Ramos (cell line): ENCODE measurements at regions not wholly inside any gene's neighbourhood (a gene's known extent, or its start where the extent isn't known, plus 50 kb on each side); places are given as distances from the start of the nearest gene placed in this dataset.
"Not testable (repeated sequence)": the region's sequence is repeated elsewhere in the genome, so short reads cannot be mapped to it uniquely, and the experiment has no call there.

Experiments used
- in situ Hi-C: fragments of 300-500 bp; cut with MboI; formaldehyde crosslinking; loops from one replicate; pipeline ENCODE4 v1.14.3; 2022; ENCODE audit warnings: low sequenced_read_pairs; ENCODE audit not compliant: unreplicated experiment

DNA sequence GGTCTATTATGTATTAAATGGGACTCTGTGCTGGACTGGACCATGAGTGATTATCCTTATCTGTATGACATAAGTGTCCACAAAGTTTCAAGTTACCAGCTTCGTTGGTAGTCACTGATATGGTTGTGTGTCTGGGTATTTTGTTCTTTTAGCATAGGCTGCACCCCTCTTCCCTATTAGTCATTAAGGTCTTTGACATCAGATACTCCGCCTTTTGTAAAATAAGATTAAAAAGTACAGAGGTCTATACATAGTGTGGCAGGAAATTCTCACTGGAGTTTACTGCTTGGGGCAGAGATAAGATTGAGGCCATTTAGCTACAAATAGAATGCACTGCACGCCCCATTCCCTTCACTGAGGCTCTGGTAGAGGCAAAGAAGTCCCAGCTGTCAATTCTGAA, 99.4 kb downstream of the TMEM215 start:
- in situ Hi-C loops: no loop called here

DNA sequence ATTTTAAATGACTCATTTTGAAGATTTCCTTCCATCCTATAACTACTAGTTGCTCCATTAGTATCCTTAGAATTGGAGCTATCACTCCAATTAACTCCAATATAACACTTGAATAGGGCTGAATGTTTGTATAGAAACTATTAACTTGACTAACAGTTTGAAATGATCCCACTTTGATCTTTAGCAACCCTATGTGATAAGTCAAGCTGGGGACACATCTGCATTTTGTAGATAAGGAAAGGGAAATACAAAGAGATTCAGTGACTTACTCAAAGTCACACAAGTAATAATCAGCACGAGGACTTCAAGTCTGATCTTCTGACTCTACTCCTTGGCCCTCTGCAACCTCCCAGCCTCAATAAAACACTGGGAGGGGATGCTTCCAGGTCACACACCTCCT, 101.1 kb downstream of the TMEM215 start:
- in situ Hi-C loops: no loop called here

DNA sequence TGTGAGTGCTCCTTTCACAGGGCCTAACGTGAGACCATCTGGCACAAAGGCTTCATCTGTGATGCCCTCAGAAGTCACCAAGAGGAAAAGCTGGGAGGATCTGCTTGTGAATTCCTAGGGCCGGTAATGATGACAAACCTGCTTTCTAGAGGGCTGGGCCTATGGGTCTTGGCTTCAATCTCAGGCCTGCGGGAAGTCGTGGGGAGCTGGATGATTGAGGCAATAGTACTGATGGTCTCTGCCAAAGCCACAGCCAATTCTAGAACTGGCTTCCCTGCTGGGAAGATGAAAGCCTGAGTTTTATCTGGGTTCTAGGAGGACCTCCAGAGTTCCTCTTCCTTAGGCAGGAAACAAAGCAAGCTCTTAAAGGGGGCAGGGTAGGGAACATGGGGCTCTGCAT, 102.7 kb downstream of the TMEM215 start:
- in situ Hi-C loops: no loop called here

DNA sequence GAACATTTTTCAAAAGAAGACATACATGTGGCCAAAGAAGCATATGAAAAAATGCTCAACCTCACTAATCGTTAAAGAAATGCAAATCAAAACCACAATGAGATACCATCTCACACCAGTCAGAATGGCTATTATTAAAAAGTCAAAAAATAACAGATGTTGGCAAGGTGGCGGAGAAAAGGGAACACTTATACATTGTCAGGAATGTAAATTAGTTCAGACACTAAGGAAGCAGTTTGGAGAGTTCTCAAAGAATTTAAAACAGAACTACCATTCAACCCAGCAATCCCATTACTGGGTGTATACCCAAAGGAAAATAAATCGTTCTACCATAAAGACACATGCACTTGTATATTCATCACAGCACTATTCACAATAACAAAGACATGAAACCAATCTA, 106.9 kb downstream of the APTX start:
- in situ Hi-C loops: not testable (repeated sequence)

DNA sequence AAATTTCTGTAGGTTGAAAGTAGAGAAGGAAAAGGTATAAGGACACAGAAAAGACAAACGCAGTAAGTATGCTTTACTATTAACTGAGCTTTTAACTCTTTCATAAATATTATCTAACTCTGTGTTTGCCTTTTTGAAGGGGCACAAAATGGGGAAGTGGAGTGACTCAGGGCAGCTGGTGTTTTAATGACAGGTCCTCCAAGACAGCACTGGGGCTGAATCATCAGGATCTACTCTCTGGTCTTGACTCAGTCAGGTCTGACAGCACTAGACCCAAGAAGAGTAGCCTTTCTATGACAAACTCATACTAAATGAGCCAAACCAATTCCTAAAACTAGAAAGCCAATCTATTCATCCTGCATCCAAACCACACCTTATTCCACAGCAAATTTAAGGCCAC, 102.2 kb downstream of the APTX start:
- in situ Hi-C loops: no loop called here

DNA sequence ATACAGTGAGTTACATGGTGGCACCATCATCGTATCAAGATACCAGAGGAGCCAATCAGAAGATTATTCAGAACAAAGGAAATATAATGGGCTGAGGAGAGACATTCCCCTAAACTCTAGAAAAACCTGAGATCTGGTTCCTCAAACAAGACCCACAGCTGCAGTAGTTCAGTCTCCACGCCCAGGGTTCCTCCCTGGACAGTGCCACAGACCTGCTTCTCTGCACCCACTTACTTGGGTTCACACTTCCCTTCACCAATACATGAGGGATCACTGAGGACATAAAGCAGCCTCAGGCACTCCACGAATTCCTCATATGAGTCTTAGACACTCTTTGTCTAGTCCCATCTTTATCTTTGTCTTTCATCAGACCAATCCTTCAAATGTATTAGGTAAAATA, 101.7 kb downstream of the APTX start:
- in situ Hi-C loops: no loop called here

DNA sequence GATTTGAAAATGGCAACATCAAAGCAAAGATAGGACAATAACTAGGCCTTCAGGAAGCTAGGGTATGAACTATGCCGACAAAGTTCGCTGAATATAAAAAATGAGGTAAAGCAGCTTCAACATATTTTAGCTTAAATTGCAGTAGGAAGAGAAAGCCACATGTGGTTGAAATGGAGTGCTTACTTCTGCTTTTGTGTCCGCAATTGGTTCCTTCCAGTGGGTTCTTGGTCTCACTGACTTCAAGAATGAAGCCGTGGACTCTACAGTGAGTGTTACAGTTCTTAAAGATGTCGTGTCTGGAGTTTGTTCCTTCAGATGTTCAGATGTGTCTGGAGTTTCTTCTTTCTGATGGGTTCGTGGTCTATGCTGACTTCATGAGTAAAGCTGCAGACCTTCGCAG, 95.2 kb downstream of the APTX start:
- in situ Hi-C loops: no loop called here

DNA sequence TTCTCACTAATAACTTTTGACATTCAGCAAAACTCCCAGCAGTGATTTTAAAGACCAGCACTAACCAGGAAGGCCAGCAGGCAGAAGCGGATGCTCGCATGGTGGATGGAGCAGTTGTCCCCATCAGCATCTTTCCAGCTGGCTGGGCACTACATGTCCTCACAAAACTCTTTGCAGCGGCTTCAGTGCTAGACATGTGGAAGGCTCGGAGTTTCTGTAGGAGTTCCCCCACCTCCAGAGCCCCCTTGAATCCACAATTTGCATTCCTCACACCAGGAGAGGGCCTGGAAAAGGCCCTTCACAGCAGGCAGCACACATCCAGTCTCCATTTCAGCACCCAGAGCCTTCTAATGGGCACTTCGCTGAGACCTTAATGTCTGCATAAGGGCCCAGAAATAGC, 85.6 kb downstream of the APTX start:
- in situ Hi-C loops: no loop called here

DNA sequence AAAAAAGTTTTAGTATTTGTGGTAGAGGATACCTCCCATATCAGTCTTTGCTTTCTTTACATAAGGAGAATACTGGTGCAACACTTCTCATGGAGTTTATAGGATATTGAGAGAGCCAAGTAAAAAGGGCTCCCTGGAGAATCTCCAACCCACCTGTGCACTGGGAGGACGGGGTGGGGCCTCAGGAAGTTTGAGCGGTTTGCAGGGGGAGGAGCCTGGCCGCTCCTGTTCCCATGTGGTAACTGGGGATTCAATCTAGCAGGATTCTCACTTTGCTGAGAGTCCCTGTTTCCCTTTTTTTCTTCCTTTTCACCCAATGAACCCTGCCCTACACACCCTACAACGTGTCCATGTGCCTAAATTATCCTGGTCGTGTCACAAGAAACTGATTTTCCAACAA, 82.8 kb downstream of the APTX start:
- in situ Hi-C loops: no loop called here
